B cell (primary cell): ENCODE measurements at regions not wholly inside any gene's neighbourhood (a gene's known extent, or its start where the extent isn't known, plus 50 kb on each side); places are given as distances from the start of the nearest gene placed in this dataset.

ENCODE experiments used
- ATAC-seq: fragments of 200-7000 bp; cut with Tn5 transposase; one replicate; pipeline ENCODE4 v1.10.0; 2021; ENCODE audit warnings: low read depth, mild to moderate bottlenecking, moderate number of reproducible peaks, moderate library complexity
- CTCF ChIA-PET: fragments of 350-600 bp; sonication (Branson Sonifier 250); formaldehyde crosslinking; loops from one replicate; lab custom pipeline; 2021; ENCODE audit warnings: antibody characterized with exemption, inconsistent platforms; lab: Charles Lee
- POLR2A ChIA-PET: fragments of 350-600 bp; sonication (Branson Sonifier 250); formaldehyde crosslinking; loops from one replicate; lab custom pipeline; 2021; ENCODE audit warnings: antibody characterized with exemption; lab: Charles Lee
- DNase-seq: peaks from one replicate; pipeline ENCODE4 v3.0.0; 2013
- H2AFZ ChIP-seq: 2 replicates; pipeline ENCODE4 v1.6.1; 2012; ENCODE audit warnings: mild to moderate bottlenecking, low read depth, low read length; ENCODE audit not compliant: insufficient read depth, poor library complexity, severe bottlenecking
- H3K27ac ChIP-seq, 2 donors: 1 replicate in 1 of 2; 2 replicates in 1 of 2; pipeline ENCODE4 v1.5.1; 2012 to 2013; ENCODE audit warnings: low read length in 2 of 2, mild to moderate bottlenecking in 2 of 2, moderate library complexity in 1 of 2
- H3K27me3 ChIP-seq, 4 experiments: fragments of 200-600 bp in 1 of 4; sonication (generic) in 1 of 4; replicated peaks in 1 of 4; 1 replicate in 2 of 4; 2 replicates in 2 of 4; pipeline versions ENCODE4 v1.6.1 to v1.7.0; 2013 to 2016; ENCODE audit warnings: low read length in 3 of 4, mild to moderate bottlenecking in 2 of 4, mixed read lengths in 1 of 4, moderate library complexity in 1 of 4; ENCODE audit not compliant: insufficient read depth in 4 of 4, control insufficient read depth in 3 of 4; ENCODE audit errors: control extremely low read depth in 1 of 4
- H3K36me3 ChIP-seq, 2 experiments: replicated peaks in 1 of 2; 1 replicate in 1 of 2; 2 replicates in 1 of 2; pipeline versions ENCODE4 v1.6.1 to v1.7.1; 2013; ENCODE audit warnings: low read length in 1 of 2; ENCODE audit not compliant: insufficient read depth in 2 of 2, control insufficient read depth in 1 of 2; ENCODE audit errors: control extremely low read depth in 1 of 2, extremely low read depth in 1 of 2
- H3K4me1 ChIP-seq, 2 donors: fragments of 200-600 bp in 1 of 2; sonication (generic) in 1 of 2; 1 replicate in 1 of 2; 2 replicates in 1 of 2; pipeline versions ENCODE4 v1.5.1 to v1.6.1; 2013 to 2017; ENCODE audit warnings: low read length in 2 of 2; ENCODE audit not compliant: control insufficient read depth in 2 of 2, insufficient read depth in 2 of 2
- H3K4me2 ChIP-seq: replicated peaks from 2 replicates; pipeline ENCODE3; 2012; ENCODE audit warnings: mild to moderate bottlenecking, low read depth, low read length; ENCODE audit not compliant: poor library complexity, severe bottlenecking
- H3K4me3 ChIP-seq, 5 experiments: fragments of 200-600 bp in 1 of 5; sonication (generic) in 1 of 5; 1 replicate in 3 of 5; 2 replicates in 2 of 5; pipeline versions ENCODE4 v1.5.1 to v1.7.0; 2011 to 2016; ENCODE audit warnings: low read length in 4 of 5, mild to moderate bottlenecking in 4 of 5, low read depth in 2 of 5, control low read depth in 1 of 5, moderate library complexity in 1 of 5; ENCODE audit not compliant: insufficient read depth in 1 of 5; ENCODE audit errors: control extremely low read depth in 1 of 5, extremely low read depth in 1 of 5
- H3K79me2 ChIP-seq: fragments of 200-600 bp; sonication (generic); one replicate; pipeline ENCODE4 v1.6.0; 2016; ENCODE audit warnings: low read length; ENCODE audit not compliant: control insufficient read depth, insufficient read depth
- H3K9ac ChIP-seq: fragments of 200-600 bp; sonication (generic); 2 replicates; pipeline ENCODE4 v1.6.1; 2017; ENCODE audit warnings: mild to moderate bottlenecking, low read length, moderate library complexity
- H3K9me3 ChIP-seq, 3 donors: one replicate each; pipeline versions ENCODE4 v1.6.1 to v1.7.1; 2013; ENCODE audit warnings: low read length in 2 of 3; ENCODE audit not compliant: control insufficient read depth in 2 of 3, insufficient read depth in 1 of 3; ENCODE audit errors: control extremely low read depth in 1 of 3
- H4K20me1 ChIP-seq: 2 replicates; pipeline ENCODE4 v1.6.0; 2012; ENCODE audit warnings: mild to moderate bottlenecking, low read length; ENCODE audit not compliant: insufficient read depth, control insufficient read depth, poor library complexity, severe bottlenecking
- H3K27ac Mint-ChIP-seq: one replicate; pipeline ENCODE4 v1.8.0; 2021; ENCODE audit warnings: mixed read lengths
- H3K27me3 Mint-ChIP-seq: one replicate; pipeline ENCODE4 v1.8.0; 2021; ENCODE audit warnings: mixed read lengths
- H3K4me1 Mint-ChIP-seq: one replicate; pipeline ENCODE4 v1.8.0; 2021; ENCODE audit warnings: mixed read lengths
- H3K4me3 Mint-ChIP-seq: one replicate; pipeline ENCODE4 v1.8.0; 2021; ENCODE audit warnings: mixed read lengths
- H3K9me3 Mint-ChIP-seq: one replicate; pipeline ENCODE4 v1.8.0; 2022; ENCODE audit warnings: mixed read lengths; ENCODE audit not compliant: insufficient read depth
- EZH2 ChIP-seq: IDR thresholded peaks from 2 replicates; pipeline ENCODE4 v1.6.1; 2012; ENCODE audit warnings: borderline replicate concordance, low read depth, mild to moderate bottlenecking, moderate library complexity, low read length; ENCODE audit not compliant: insufficient read depth, poor library complexity, severe bottlenecking
- WGBS: methylation state at CpG from one replicate; pipeline ENCODE4 v1.1.5; 2013; ENCODE audit warnings: missing lambda C conversion rate; ENCODE audit not compliant: insufficient coverage; 5-methylcytosine and 5-hydroxymethylcytosine counted together
- intact Hi-C: fragments of 100-400 bp; cut with micrococcal nuclease; formaldehyde crosslinking; loops from one replicate; pipeline ENCODE4 v1.10.0; 2022
- TF ChIP-seq, protein P1 (sequence below): fragments of 200-600 bp; IDR thresholded peaks from one replicate; pipeline ENCODE4 v1.8.0; 2022; ENCODE audit warnings: antibody characterized with exemption, mild to moderate bottlenecking

GRCh38 chr3:78186404-78186803, 1146.5 kb downstream of the ROBO2 start:
- no peak for TF ChIP-seq EZH2
- TF ChIP-seq, protein P1, sequence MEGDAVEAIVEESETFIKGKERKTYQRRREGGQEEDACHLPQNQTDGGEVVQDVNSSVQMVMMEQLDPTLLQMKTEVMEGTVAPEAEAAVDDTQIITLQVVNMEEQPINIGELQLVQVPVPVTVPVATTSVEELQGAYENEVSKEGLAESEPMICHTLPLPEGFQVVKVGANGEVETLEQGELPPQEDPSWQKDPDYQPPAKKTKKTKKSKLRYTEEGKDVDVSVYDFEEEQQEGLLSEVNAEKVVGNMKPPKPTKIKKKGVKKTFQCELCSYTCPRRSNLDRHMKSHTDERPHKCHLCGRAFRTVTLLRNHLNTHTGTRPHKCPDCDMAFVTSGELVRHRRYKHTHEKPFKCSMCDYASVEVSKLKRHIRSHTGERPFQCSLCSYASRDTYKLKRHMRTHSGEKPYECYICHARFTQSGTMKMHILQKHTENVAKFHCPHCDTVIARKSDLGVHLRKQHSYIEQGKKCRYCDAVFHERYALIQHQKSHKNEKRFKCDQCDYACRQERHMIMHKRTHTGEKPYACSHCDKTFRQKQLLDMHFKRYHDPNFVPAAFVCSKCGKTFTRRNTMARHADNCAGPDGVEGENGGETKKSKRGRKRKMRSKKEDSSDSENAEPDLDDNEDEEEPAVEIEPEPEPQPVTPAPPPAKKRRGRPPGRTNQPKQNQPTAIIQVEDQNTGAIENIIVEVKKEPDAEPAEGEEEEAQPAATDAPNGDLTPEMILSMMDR: no peak
- H3K4me1 ChIP-seq: no peaks in the 10 kb centered on the region
- CTCF ChIA-PET: no interaction called here
- WGBS: 100% methylated on average over 1 of the region's 1 CpG
- Mint-ChIP-seq H3K9me3 (peaks cover 7% of the 10 kb centered on the region), H3K27ac (no peak overlapping the region), H3K4me3 (no peak overlapping the region), H3K27me3 (no peaks in the 10 kb centered on the region), H3K4me1 (no peaks in the 10 kb centered on the region)
- no peak overlapping the region for H2AFZ ChIP-seq
- DNase-seq: no peak
- no peaks in the 10 kb centered on the region for H3K79me2 ChIP-seq
- intact Hi-C loops: no loop called here
- H3K36me3 ChIP-seq: no peaks in the 10 kb centered on the region
- no peak for ATAC-seq
- POLR2A ChIA-PET: no interaction called here
- no peak overlapping the region for H3K9ac ChIP-seq
- H3K9me3 ChIP-seq: peaks cover 0 to 1% (median 0%) of the 10 kb centered on the region in 3 donors
- no peaks in the 10 kb centered on the region for H4K20me1 ChIP-seq
- no peak overlapping the region for H3K4me3 ChIP-seq
- H3K27me3 ChIP-seq: no peaks in the 10 kb centered on the region
- no peak overlapping the region for H3K4me2 ChIP-seq
- no peak overlapping the region for H3K27ac ChIP-seq

DNA sequence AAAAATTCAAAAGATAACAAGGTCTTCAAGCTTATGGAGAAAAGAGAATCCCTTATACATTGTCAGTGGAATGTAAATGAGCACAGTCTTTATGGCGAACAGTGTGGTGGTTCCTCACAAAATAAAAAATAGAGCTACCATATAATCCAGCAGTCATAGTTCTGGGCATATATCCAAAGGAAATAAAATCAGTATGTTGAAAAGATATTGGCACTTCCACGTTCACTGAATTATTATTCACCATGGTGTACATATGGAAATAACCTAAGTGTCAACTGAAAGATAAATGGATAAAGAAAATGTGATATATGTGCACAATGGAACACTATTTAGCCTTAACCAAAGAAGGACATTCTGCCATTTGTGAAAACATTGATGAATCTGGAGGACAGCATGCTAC, 1161.2 kb downstream of the ROBO2 start:
- H3K27ac ChIP-seq: no peak overlapping the region
- H3K4me3 ChIP-seq: no peak overlapping the region
- no peak overlapping the region for H3K9ac ChIP-seq
- no CpG with 5 or more reads among the region's 2 CpGs for WGBS
- Mint-ChIP-seq H3K4me3 (no peak overlapping the region), H3K9me3 (no peaks in the 10 kb centered on the region), H3K27ac (no peak overlapping the region), H3K27me3 (no peaks in the 10 kb centered on the region), H3K4me1 (no peaks in the 10 kb centered on the region)
- DNase-seq (no peak), ATAC-seq (no peak)
- H3K79me2 ChIP-seq: no peaks in the 10 kb centered on the region
- ChIA-PET CTCF (no interaction called here), POLR2A (no interaction called here)
- TF ChIP-seq, protein P1: no peak
- no peak for TF ChIP-seq EZH2
- H3K9me3 ChIP-seq: no peaks in the 10 kb centered on the region
- H2AFZ ChIP-seq: no peak overlapping the region
- no peaks in the 10 kb centered on the region for H4K20me1 ChIP-seq
- no peak overlapping the region for H3K4me2 ChIP-seq
- no peaks in the 10 kb centered on the region for H3K36me3 ChIP-seq
- H3K27me3 ChIP-seq: no peaks in the 10 kb centered on the region
- intact Hi-C loops: no loop called here
- H3K4me1 ChIP-seq: no peaks in the 10 kb centered on the region
